GM19372 (cell line): ENCODE measurements at regions not wholly inside any gene's neighbourhood (a gene's known extent, or its start where the extent isn't known, plus 50 kb on each side); places are given as distances from the start of the nearest gene placed in this dataset.

ENCODE experiments used
- ATAC-seq: cut with Tn5 transposase; IDR thresholded peaks from one replicate; pipeline ENCODE4 v1.9.1; 2021; ENCODE audit warnings: mild to moderate bottlenecking, low read depth, moderate library complexity; ENCODE audit not compliant: unreplicated experiment

- no peak for ATAC-seq
These were observed 678.6 kb downstream of the IQCM start for GRCh38 chr4:149136951-149137620.

- no peak for ATAC-seq
These were observed 680.6 kb downstream of the IQCM start for GRCh38 chr4:149135062-149135461.

GRCh38 chr4:149121023-149121404 is 678.8 kb upstream of the NR3C2 start:
- no peak for ATAC-seq

DNA sequence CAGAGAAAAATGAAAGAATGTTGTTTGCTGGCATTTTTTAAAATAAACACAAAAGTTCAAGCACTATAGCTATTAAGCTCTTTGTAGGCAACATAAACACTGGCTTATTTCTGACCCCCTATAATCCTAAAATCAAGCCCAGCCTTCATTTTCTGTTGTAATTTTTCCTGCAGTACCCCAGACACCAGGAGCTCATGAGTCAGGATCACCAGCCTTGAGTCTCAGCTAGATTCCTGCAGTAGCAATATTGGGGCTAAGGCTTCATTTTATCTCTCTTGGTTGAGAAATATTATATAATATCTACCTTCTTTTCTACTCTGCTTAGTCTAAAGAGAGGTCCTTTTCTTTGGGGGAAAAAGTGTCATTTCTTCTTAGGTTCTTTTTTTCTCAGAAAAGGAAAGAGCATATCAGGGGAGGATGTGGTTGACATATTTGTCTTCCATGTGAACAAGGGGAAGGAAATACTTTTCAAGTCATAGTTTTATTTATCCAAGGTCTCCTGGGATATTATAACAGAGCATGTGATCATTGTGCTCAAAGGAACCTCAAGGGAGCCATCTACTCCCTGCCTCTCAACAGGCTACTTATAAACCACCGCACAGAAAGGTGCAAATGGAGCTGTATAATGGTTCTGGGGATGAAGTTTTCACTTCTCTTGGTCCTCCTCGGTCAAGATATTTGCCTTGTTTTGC is 678.3 kb upstream of the NR3C2 start:
- ATAC-seq, result no peak

GRCh38 chr4:149116806-149117205 is 674.6 kb upstream of the NR3C2 start:
- no peak for ATAC-seq

- no peak for ATAC-seq
These were observed 671.7 kb upstream of the NR3C2 start for GRCh38 chr4:149113804-149114430.

DNA sequence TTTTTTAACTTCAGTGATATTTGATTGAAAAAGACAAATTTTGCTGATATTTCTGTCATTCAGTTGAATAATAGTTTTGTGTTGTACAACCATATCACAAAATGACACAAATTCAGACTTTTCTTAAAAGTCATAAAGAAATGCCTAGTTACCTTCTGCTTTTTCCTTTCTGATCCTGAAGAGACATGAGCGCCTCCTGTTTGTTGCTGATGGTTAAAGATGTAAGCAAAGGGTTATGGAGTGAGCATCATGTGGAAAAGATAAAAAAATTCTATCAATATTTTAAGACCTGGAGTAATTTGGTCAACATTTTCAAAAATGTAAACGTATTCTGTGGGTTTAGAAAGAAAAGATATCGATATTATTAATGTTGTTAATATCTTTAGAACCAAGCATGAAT is 669.9 kb upstream of the NR3C2 start:
- no peak for ATAC-seq

DNA sequence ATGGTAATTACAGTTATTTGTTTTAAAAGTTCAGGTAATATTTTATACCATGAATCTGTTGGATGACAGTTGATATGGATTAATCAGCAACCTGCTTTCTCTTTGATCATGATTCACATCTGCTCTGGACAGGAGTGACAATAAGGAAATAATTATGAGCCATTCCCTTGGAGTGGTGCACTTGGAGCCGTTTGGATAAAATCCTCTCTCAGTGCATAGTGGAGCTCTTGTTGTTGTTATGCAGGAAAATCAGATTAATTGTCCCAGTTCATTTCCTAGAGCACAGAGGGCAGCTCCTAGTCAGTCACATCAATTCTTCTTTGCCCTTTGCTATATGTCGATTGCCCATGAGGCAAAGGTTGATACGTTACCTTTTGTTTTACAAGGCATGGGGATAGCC is 668.3 kb upstream of the NR3C2 start:
- ATAC-seq, result no peak

- ATAC-seq, result no peak
These were observed 666.4 kb upstream of the NR3C2 start for GRCh38 chr4:149108626-149109025.

DNA sequence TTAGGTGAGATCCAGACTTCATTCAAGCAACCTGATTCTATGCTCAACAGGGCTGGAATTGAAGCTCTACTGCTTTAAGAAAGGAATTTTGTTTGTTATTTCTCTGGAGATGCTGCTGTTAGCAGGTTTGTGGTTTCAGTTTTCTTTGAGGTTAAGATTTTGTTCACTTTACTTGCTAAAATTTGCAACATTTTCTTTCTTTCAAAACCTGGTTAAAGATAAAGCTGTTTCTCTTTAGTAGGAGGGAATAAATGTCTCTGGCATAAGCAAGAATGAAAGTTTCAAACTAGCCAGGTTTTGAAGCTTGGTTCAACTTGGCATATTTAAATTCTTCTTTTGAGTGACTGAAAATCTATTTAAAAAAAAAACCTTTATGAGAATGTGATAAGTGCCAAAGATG is 660.6 kb upstream of the NR3C2 start:
- no peak for ATAC-seq

- no peak for ATAC-seq
These were observed 659.4 kb upstream of the NR3C2 start for GRCh38 chr4:149101649-149102048.

GRCh38 chr4:149095811-149096210 is 653.6 kb upstream of the NR3C2 start:
- no peak for ATAC-seq

DNA sequence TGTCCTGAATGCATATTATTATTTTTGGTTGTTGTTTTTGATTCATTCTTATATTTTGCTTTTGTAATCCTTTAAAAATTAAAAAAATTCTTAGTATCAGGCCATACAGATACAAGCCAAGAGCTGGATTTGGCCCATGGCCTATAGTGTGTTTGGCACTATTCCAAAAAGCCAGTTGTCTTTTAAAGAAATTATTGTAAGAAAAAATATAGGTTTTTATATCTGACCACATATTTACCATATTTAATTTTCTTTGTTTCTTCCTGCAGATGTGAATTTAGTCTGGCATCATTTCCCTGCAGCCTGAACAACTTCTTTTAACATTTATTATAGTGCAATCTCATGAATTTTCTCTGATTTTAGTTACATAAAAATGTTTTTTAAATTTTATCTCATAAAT is 652.8 kb upstream of the NR3C2 start:
- no peak for ATAC-seq

GRCh38 chr4:149084144-149084543 is 641.9 kb upstream of the NR3C2 start:
- ATAC-seq, result no peak

- no peak for ATAC-seq
These were observed 635.0 kb upstream of the NR3C2 start for GRCh38 chr4:149077181-149077580.

- no peak for ATAC-seq
These were observed 634.2 kb upstream of the NR3C2 start for GRCh38 chr4:149076401-149076800.

DNA sequence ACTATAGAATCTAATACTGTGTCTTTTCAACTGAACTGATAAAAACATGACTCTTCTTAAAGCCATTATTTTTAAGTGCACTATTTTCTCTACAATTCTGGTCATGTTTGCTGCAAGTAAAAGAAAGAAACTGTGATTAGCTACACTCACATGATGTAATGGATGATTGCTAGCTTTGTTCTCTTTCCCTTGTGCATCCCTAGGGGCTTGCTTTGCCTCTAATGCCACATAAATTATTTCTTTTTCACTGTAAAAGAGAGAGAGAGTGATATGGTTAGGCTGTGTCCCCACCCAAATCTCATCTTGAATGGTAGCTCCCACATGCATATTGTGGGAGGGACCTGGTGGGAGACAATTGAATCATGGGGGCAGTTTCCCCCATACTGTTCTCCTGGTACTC is 630.2 kb upstream of the NR3C2 start:
- no peak for ATAC-seq

- ATAC-seq, result no peak
These were observed 623.5 kb upstream of the NR3C2 start for GRCh38 chr4:149065753-149066152.

GRCh38 chr4:149062997-149063396 is 620.8 kb upstream of the NR3C2 start:
- no peak for ATAC-seq

- no peak for ATAC-seq
These were observed 615.4 kb upstream of the NR3C2 start for GRCh38 chr4:149057594-149057993.

- no peak for ATAC-seq
These were observed 614.4 kb upstream of the NR3C2 start for GRCh38 chr4:149056615-149057014.

DNA sequence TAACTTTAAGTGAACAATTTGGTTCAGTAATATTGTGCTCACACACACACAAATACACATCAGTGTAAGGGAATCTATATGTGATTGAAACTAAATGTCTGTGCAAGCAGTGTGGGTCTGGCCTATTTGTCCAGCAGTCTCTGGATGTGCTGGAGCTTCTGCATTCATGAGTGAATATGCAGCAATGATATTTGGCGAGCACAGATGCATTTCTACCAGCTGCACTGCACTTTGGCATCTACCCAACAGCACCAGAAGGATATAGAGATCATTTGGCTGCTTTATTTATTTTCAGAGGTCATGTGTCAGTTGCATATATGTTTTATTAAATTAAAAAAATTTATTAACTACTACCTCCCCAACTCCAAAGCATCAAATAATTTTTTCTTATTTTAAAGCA is 613.4 kb upstream of the NR3C2 start:
- ATAC-seq, result no peak
